ENCODE measurements at regions not wholly inside any gene's neighbourhood (a gene's known extent, or its start where the extent isn't known, plus 50 kb on each side); places are given as distances from the start of the nearest gene placed in this dataset.
"Not testable (repeated sequence)": the region's sequence is repeated elsewhere in the genome, so short reads cannot be mapped to it uniquely, and the experiment has no call there.

DNA sequence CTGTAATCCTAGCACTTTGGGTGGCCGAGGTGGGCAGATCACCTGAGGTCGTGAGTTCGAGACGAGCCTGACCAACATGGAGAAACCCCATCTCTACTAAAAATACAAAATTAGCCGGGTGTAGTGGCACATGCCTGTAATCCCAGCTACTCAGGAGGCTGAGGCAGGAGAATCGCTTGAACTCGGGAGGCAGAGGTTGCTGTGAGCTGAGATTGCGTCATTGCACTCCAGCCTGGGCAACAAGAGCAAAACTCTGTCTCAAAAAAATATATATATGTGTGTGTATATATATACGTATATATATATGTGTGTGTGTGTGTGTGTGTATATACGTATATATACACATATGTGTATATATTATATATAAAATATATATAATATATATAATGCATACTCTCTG is 220.8 kb upstream of the DTNBP1 start:
- ChIA-PET CTCF (interaction anchor here (1.2 to 1.6 kb wide), 2 partner anchors 12 to 113 kb away, joined by 4 read pairs; no protein-coding TSS in a partner anchor), RAD21 (ENCODE audit: unreplicated experiment) (interaction anchor here (1.1 to 1.4 kb wide), 2 partner anchors 15 to 18 kb away, joined by 3 to 5 read pairs; no protein-coding TSS in a partner anchor), POLR2A (interaction anchor here (1.9 kb wide), 1 partner anchor 11 kb away, joined by 6 read pairs; no protein-coding TSS in a partner anchor)
- BruUV-seq (replicated peaks); H4K20me1 ChIP-seq (ENCODE audit: control insufficient read depth, insufficient read depth); H3K27me3 ChIP-seq (replicated peaks in 1 of 2; ENCODE audit: control insufficient read depth in 2 of 2, insufficient read depth in 2 of 2, low read length in 1 of 2); SMC1A ChIA-PET (ENCODE audit: uncharacterized antibody, unreplicated experiment); H3K9ac ChIP-seq (ENCODE audit: control insufficient read depth, insufficient read depth, low read length); H3K4me3 ChIP-seq; intact Hi-C loops (cut with micrococcal nuclease; ENCODE audit: unreplicated experiment); DNase-seq (ENCODE audit: low read depth, low spot score); H3K79me2 ChIP-seq (ENCODE audit: control insufficient read depth, insufficient read depth, low read length); H3K27ac ChIP-seq (ENCODE audit: control insufficient read depth, insufficient read depth); FAIRE-seq; H3K36me3 ChIP-seq (ENCODE audit: control insufficient read depth in 2 of 2, insufficient read depth in 2 of 2, low read length in 1 of 2); H3K9me3 ChIP-seq (replicated peaks; ENCODE audit: control insufficient read depth, insufficient read depth, low read length); H3K4me2 ChIP-seq (ENCODE audit: control insufficient read depth, insufficient read depth); in situ Hi-C loops (cut with MboI); ATAC-seq; H2AFZ ChIP-seq (ENCODE audit: control insufficient read depth, low read depth, low read length): not testable (repeated sequence)
- peaks cover 26% of the 10 kb centered on the region for H3K4me1 ChIP-seq (ENCODE audit: control insufficient read depth, insufficient read depth, low read length)
- WGBS (ENCODE audit: insufficient coverage, insufficient replicate concordance, low lambda C conversion rate, missing lambda C conversion rate), result 96% methylated on average over 10 of the region's 10 CpGs

DNA sequence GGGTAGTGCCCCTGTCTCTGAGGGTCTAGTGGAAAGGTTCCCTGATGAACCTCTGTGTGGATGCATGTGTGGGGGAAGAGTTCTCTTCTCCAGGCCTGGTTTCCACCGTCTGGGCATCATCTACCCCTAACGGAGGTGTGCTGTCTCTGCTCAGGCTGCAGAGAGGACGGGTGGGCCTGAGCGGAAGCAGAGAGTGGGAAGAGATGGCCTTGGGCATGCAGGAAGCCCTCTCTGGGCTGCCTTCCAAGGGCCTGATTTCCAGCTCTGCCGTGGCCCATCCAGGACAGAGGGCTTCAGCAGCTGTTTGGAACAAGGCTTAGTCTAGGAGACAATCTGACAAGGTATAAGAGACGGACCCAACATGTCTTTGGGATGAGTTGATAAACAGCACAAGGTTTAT is 220.1 kb upstream of the DTNBP1 start:
- H3K9ac ChIP-seq (ENCODE audit: control insufficient read depth, insufficient read depth, low read length), result no peak overlapping the region
- no TSS peak for BruUV-seq (replicated peaks)
- no peak for FAIRE-seq
- no peak for TF ChIP-seq HDAC2 (IDR thresholded peaks at IDR 0.05)
- TF ChIP-seq FOS (IDR thresholded peaks at IDR 0.05; ENCODE audit: borderline replicate concordance, extremely low read depth, insufficient read length), result no peak
- no peak for TF ChIP-seq NFXL1 (IDR thresholded peaks at IDR 0.05; ENCODE audit: borderline replicate concordance)
- TF ChIP-seq, protein P1, sequence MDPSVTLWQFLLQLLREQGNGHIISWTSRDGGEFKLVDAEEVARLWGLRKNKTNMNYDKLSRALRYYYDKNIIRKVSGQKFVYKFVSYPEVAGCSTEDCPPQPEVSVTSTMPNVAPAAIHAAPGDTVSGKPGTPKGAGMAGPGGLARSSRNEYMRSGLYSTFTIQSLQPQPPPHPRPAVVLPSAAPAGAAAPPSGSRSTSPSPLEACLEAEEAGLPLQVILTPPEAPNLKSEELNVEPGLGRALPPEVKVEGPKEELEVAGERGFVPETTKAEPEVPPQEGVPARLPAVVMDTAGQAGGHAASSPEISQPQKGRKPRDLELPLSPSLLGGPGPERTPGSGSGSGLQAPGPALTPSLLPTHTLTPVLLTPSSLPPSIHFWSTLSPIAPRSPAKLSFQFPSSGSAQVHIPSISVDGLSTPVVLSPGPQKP (IDR thresholded peaks at IDR 0.05; ENCODE audit: low read depth, low read length), result no peak
- no peak for TF ChIP-seq ZNF217 (IDR thresholded peaks at IDR 0.05)
- no peak for TF ChIP-seq NRF1 (conservative IDR thresholded peaks at IDR 0.05; ENCODE audit: low read depth, low read length)
- TF ChIP-seq YY1 (IDR thresholded peaks at IDR 0.05; ENCODE audit: low read depth, low read length), result no peak
- TF ChIP-seq, protein P2, sequence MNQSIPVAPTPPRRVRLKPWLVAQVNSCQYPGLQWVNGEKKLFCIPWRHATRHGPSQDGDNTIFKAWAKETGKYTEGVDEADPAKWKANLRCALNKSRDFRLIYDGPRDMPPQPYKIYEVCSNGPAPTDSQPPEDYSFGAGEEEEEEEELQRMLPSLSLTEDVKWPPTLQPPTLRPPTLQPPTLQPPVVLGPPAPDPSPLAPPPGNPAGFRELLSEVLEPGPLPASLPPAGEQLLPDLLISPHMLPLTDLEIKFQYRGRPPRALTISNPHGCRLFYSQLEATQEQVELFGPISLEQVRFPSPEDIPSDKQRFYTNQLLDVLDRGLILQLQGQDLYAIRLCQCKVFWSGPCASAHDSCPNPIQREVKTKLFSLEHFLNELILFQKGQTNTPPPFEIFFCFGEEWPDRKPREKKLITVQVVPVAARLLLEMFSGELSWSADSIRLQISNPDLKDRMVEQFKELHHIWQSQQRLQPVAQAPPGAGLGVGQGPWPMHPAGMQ (IDR thresholded peaks at IDR 0.05; ENCODE audit: borderline replicate concordance), result no peak
- no peak for TF ChIP-seq SMC3 (IDR thresholded peaks at IDR 0.05; ENCODE audit: borderline replicate concordance, low read length)
- TF ChIP-seq SREBF2 (IDR thresholded peaks at IDR 0.05; ENCODE audit: low read length), result no peak
- TF ChIP-seq, protein P3, sequence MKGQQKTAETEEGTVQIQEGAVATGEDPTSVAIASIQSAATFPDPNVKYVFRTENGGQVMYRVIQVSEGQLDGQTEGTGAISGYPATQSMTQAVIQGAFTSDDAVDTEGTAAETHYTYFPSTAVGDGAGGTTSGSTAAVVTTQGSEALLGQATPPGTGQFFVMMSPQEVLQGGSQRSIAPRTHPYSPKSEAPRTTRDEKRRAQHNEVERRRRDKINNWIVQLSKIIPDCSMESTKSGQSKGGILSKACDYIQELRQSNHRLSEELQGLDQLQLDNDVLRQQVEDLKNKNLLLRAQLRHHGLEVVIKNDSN (IDR thresholded peaks at IDR 0.05; ENCODE audit: borderline replicate concordance, extremely low read length, insufficient read depth, low read depth, low read length), result no peak
- TF ChIP-seq, protein P4, sequence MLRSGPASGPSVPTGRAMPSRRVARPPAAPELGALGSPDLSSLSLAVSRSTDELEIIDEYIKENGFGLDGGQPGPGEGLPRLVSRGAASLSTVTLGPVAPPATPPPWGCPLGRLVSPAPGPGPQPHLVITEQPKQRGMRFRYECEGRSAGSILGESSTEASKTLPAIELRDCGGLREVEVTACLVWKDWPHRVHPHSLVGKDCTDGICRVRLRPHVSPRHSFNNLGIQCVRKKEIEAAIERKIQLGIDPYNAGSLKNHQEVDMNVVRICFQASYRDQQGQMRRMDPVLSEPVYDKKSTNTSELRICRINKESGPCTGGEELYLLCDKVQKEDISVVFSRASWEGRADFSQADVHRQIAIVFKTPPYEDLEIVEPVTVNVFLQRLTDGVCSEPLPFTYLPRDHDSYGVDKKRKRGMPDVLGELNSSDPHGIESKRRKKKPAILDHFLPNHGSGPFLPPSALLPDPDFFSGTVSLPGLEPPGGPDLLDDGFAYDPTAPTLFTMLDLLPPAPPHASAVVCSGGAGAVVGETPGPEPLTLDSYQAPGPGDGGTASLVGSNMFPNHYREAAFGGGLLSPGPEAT (IDR thresholded peaks at IDR 0.05; ENCODE audit: low read depth), result no peak
- no peak for TF ChIP-seq ZNF207 (IDR thresholded peaks at IDR 0.05; ENCODE audit: borderline replicate concordance)

More for the DNA sequence above, 220.1 kb upstream of the DTNBP1 start:
- Histone ChIP-seq H3K4me1 (ENCODE audit: control insufficient read depth, insufficient read depth, low read length) (peaks cover 25% of the 10 kb centered on the region), H3K36me3 (ENCODE audit: control insufficient read depth in 2 of 2, insufficient read depth in 2 of 2, low read length in 1 of 2) (no peaks in the 10 kb centered on the region), H3K27me3 (replicated peaks in 1 of 2; ENCODE audit: control insufficient read depth in 2 of 2, insufficient read depth in 2 of 2, low read length in 1 of 2) (no peaks in the 10 kb centered on the region), H3K4me3 (no peak overlapping the region), H3K9me3 (replicated peaks; ENCODE audit: control insufficient read depth, insufficient read depth, low read length) (no peaks in the 10 kb centered on the region; the same call in 1 of the 3 replicates), H3K4me2 (ENCODE audit: control insufficient read depth, insufficient read depth) (no peak overlapping the region), H3K27ac (ENCODE audit: control insufficient read depth, insufficient read depth) (no peak overlapping the region), H3K79me2 (ENCODE audit: control insufficient read depth, insufficient read depth, low read length) (no peaks in the 10 kb centered on the region), H2AFZ (ENCODE audit: control insufficient read depth, low read depth, low read length) (no peak overlapping the region), H4K20me1 (ENCODE audit: control insufficient read depth, insufficient read depth) (no peaks in the 10 kb centered on the region)
- RAD21 ChIA-PET (ENCODE audit: unreplicated experiment), result interaction anchor here (0.8 to 1.3 kb wide), 2 partner anchors 79 to 107 kb away, joined by 3 to 4 read pairs; no protein-coding TSS in a partner anchor
- intact Hi-C loops (cut with micrococcal nuclease; ENCODE audit: unreplicated experiment), result no loop called here
- POLR2A ChIA-PET, result interaction anchor here (1.9 kb wide), 1 partner anchor 12 kb away, joined by 6 read pairs; no protein-coding TSS in a partner anchor
- WGBS (ENCODE audit: insufficient coverage, insufficient replicate concordance, low lambda C conversion rate, missing lambda C conversion rate), result 79% methylated on average over 6 of the region's 6 CpGs
- CTCF ChIA-PET, result interaction anchor here (0.6 to 1.6 kb wide), 6 partner anchors 9 to 224 kb away, joined by 3 to 4 read pairs (median 4); no protein-coding TSS in a partner anchor
- SMC1A ChIA-PET (ENCODE audit: uncharacterized antibody, unreplicated experiment), result interaction anchor here (1.0 to 1.7 kb wide), 3 partner anchors 9 to 106 kb away, joined by 3 to 4 read pairs (median 4); no protein-coding TSS in a partner anchor
- DNase-seq (ENCODE audit: low read depth, low spot score) (no peak), ATAC-seq (no peak)
- in situ Hi-C loops (cut with MboI), result no loop called here

Data from GM12878 (cell line).